GM12878 (cell line): ENCODE measurements at regions not wholly inside any gene's neighbourhood (a gene's known extent, or its start where the extent isn't known, plus 50 kb on each side); places are given as distances from the start of the nearest gene placed in this dataset.

Source experiments
- ATAC-seq: fragments of 200-7000 bp; cut with Tn5 transposase; 3 replicates; pipeline ENCODE4 v1.9.1; 2020; ENCODE audit warnings: mild to moderate bottlenecking, moderate library complexity
- BruUV-seq: library from RNA; stranded (reverse); fragments of 400-500 nt; replicated peaks from 2 replicates; lab custom pipeline; 2021; lab: Mats Ljungman, UMichigan
- CTCF ChIA-PET: fragments of 300-600 bp; sonication (Branson Sonifier 250); formaldehyde crosslinking; extraction: SDS; loops from one replicate; lab custom pipeline; 2021; ENCODE audit warnings: inconsistent platforms; lab: Yijun Ruan, JAX
- POLR2A ChIA-PET: fragments of 350-600 bp; formaldehyde crosslinking; extraction: SDS; loops from one replicate; lab custom pipeline; 2021; ENCODE audit warnings: inconsistent platforms; lab: Charles Lee
- RAD21 ChIA-PET: fragments of 300-600 bp; sonication (Branson Sonifier 250); formaldehyde crosslinking; loops from one replicate; lab custom pipeline; 2023; ENCODE audit warnings: antibody characterized with exemption; ENCODE audit not compliant: unreplicated experiment; lab: Charles Lee
- SMC1A ChIA-PET: fragments of 300-600 bp; sonication (Branson Sonifier 250); formaldehyde crosslinking; loops from one replicate; lab custom pipeline; 2023; ENCODE audit not compliant: unreplicated experiment, uncharacterized antibody; lab: Charles Lee
- DNase-seq: peaks from one replicate; pipeline ENCODE4 v3.0.0-alpha.2; 2011; ENCODE audit warnings: low read depth, low spot score
- FAIRE-seq: peaks from 3 replicates; lab custom pipeline; 2011; peaks lifted over from hg19 to GRCh38; lab: Jason Lieb, UNC
- H2AFZ ChIP-seq: 2 replicates; pipeline ENCODE4 v1.6.0; 2011; ENCODE audit warnings: low read depth, low read length, control low read depth; ENCODE audit not compliant: control insufficient read depth
- H3K27ac ChIP-seq: 2 replicates; pipeline ENCODE4 v1.5.1; 2011; ENCODE audit warnings: control low read depth; ENCODE audit not compliant: control insufficient read depth, insufficient read depth
- H3K27me3 ChIP-seq, 2 experiments: replicated peaks in 1 of 2; 2 replicates each; pipeline versions ENCODE4 v1.6.0 to v1.6.1; 2011; ENCODE audit warnings: low read length in 1 of 2; ENCODE audit not compliant: control insufficient read depth in 2 of 2, insufficient read depth in 2 of 2
- H3K36me3 ChIP-seq, 2 experiments: 2 replicates each; pipeline ENCODE4 v1.5.1; 2011; ENCODE audit warnings: low read length in 1 of 2; ENCODE audit not compliant: control insufficient read depth in 2 of 2, insufficient read depth in 2 of 2
- H3K4me1 ChIP-seq: 2 replicates; pipeline ENCODE4 v1.6.1; 2011; ENCODE audit warnings: mild to moderate bottlenecking, low read length, moderate library complexity, mixed read lengths; ENCODE audit not compliant: control insufficient read depth, insufficient read depth
- H3K4me2 ChIP-seq: 2 replicates; pipeline ENCODE4 v1.6.0; 2011; ENCODE audit warnings: control low read depth; ENCODE audit not compliant: control insufficient read depth, insufficient read depth
- H3K4me3 ChIP-seq: fragments of 200-600 bp; sonication (generic); 2 replicates; pipeline ENCODE4 v1.5.1; 2016
- H3K79me2 ChIP-seq: 2 replicates; pipeline ENCODE4 v1.6.0; 2011; ENCODE audit warnings: low read length; ENCODE audit not compliant: control insufficient read depth, insufficient read depth
- H3K9ac ChIP-seq: 2 replicates; pipeline ENCODE4 v1.8.0; 2011; ENCODE audit warnings: low read length, control low read depth, mixed read lengths; ENCODE audit not compliant: control insufficient read depth, insufficient read depth
- H3K9me3 ChIP-seq: replicated peaks from 3 replicates; pipeline ENCODE4 v1.5.1; 2011; ENCODE audit warnings: mild to moderate bottlenecking, low read length; ENCODE audit not compliant: control insufficient read depth, insufficient read depth
- H4K20me1 ChIP-seq: 2 replicates; pipeline ENCODE4 v1.6.0; 2011; ENCODE audit not compliant: control insufficient read depth, insufficient read depth
- ELK1 ChIP-seq: IDR thresholded peaks from 2 replicates; pipeline ENCODE4 v1.6.1; 2012; ENCODE audit warnings: low read depth, low read length, improper control_type of control experiment
- EP300 ChIP-seq, 2 experiments: fragments of 150-350 bp in 1 of 2; IDR thresholded peaks; 2 replicates each; pipeline ENCODE4 v1.6.1; 2011 to 2012; ENCODE audit warnings: low read depth in 2 of 2, low read length in 2 of 2, borderline replicate concordance in 1 of 2, improper control_type of control experiment in 1 of 2, inconsistent platforms in 1 of 2; ENCODE audit not compliant: control insufficient read depth in 1 of 2
- KDM1A ChIP-seq: fragments of 200-600 bp; sonication (generic); IDR thresholded peaks from 2 replicates; pipeline ENCODE4 v1.6.1; 2016; ENCODE audit warnings: borderline replicate concordance
- NFYB ChIP-seq: IDR thresholded peaks from 2 replicates; pipeline ENCODE4 v1.6.1; 2011; ENCODE audit warnings: low read depth, mild to moderate bottlenecking, low read length, improper control_type of control experiment, moderate library complexity; ENCODE audit not compliant: insufficient read depth
- RUNX3 ChIP-seq: IDR thresholded peaks from 2 replicates; pipeline ENCODE4 v1.6.1; 2012; ENCODE audit warnings: low read length, inconsistent platforms
- ZNF622 ChIP-seq: fragments of 450-650 bp; IDR thresholded peaks from 2 replicates; pipeline ENCODE4 v1.6.1; 2017; ENCODE audit warnings: mild to moderate bottlenecking, inconsistent platforms
- WGBS: methylation state at CpG from one replicate; pipeline ENCODE4 v1.1.6; 2016; ENCODE audit warnings: low lambda C conversion rate; ENCODE audit not compliant: insufficient replicate concordance, insufficient coverage; ENCODE audit errors: missing lambda C conversion rate; 5-methylcytosine and 5-hydroxymethylcytosine counted together
- in situ Hi-C: fragments of 300-500 bp; cut with MboI; formaldehyde crosslinking; loops from 9 replicates; pipeline ENCODE4 v1.14.3; 2018; ENCODE audit warnings: mixed read lengths
- intact Hi-C: fragments of 100-400 bp; cut with micrococcal nuclease; formaldehyde crosslinking; loops from one replicate; pipeline ENCODE4 v1.14.2; 2022; ENCODE audit not compliant: unreplicated experiment

- TF ChIP-seq ZNF622 (no peak), KDM1A (no peak)
- FAIRE-seq (no peak), DNase-seq (no peak), ATAC-seq (no peak)
- ChIA-PET POLR2A (no interaction called here), SMC1A (no interaction called here), CTCF (no interaction called here), RAD21 (no interaction called here)
- intact Hi-C loops (no loop called here), in situ Hi-C loops (no loop called here)
- BruUV-seq: no TSS peak
- no peak overlapping the region for H3K4me3 ChIP-seq
- H4K20me1 ChIP-seq: no peaks in the 10 kb centered on the region
- no peak overlapping the region for H2AFZ ChIP-seq
- H3K9me3 ChIP-seq: no peaks in the 10 kb centered on the region
- 0% methylated on average over 1 of the region's 1 CpG for WGBS
- no peak overlapping the region for H3K27ac ChIP-seq
- H3K36me3 ChIP-seq: no peaks in the 10 kb centered on the region
- no peaks in the 10 kb centered on the region for H3K79me2 ChIP-seq
- H3K4me1 ChIP-seq: no peaks in the 10 kb centered on the region
- H3K4me2 ChIP-seq: no peak overlapping the region
- H3K27me3 ChIP-seq: no peaks in the 10 kb centered on the region; a peak in 2 of 4 replicates
- no peak overlapping the region for H3K9ac ChIP-seq
Measured at GRCh38 chr22:27004434-27004833, 347.0 kb downstream of the MIAT start.

- intact Hi-C loops: no loop called here
- POLR2A ChIA-PET: no interaction called here
- H3K4me1 ChIP-seq: no peaks in the 10 kb centered on the region
- SMC1A ChIA-PET: no interaction called here
- no TSS peak for BruUV-seq
- in situ Hi-C loops: no loop called here
- ATAC-seq (no peak), FAIRE-seq (no peak), DNase-seq (no peak)
- H3K36me3 ChIP-seq: no peaks in the 10 kb centered on the region
- no peak overlapping the region for H3K9ac ChIP-seq
- H3K4me3 ChIP-seq: no peak overlapping the region
- no peaks in the 10 kb centered on the region; a peak in 1 of 4 replicates for H3K27me3 ChIP-seq
- no peaks in the 10 kb centered on the region for H4K20me1 ChIP-seq
- no peak overlapping the region for H3K27ac ChIP-seq
- RAD21 ChIA-PET: no interaction called here
- 5% methylated on average over 1 of the region's 1 CpG for WGBS
- no peak overlapping the region for H3K4me2 ChIP-seq
- no peak overlapping the region for H2AFZ ChIP-seq
- H3K79me2 ChIP-seq: no peaks in the 10 kb centered on the region
- H3K9me3 ChIP-seq: no peaks in the 10 kb centered on the region
- CTCF ChIA-PET: no interaction called here
- TF ChIP-seq EP300 (IDR thresholded peaks at IDR 0.05; ENCODE audit: borderline replicate concordance in 1 of 2, control insufficient read depth in 1 of 2, low read depth in 2 of 2, low read length in 2 of 2): no peak
- no peak for TF ChIP-seq NFYB
- TF ChIP-seq ELK1: no peak
- no peak for TF ChIP-seq RUNX3
Measured at GRCh38 chr22:27008454-27008853, 351.1 kb downstream of the MIAT start.
